ENCODE measurements at regions not wholly inside any gene's neighbourhood (a gene's known extent, or its start where the extent isn't known, plus 50 kb on each side); places are given as distances from the start of the nearest gene placed in this dataset.

DNA sequence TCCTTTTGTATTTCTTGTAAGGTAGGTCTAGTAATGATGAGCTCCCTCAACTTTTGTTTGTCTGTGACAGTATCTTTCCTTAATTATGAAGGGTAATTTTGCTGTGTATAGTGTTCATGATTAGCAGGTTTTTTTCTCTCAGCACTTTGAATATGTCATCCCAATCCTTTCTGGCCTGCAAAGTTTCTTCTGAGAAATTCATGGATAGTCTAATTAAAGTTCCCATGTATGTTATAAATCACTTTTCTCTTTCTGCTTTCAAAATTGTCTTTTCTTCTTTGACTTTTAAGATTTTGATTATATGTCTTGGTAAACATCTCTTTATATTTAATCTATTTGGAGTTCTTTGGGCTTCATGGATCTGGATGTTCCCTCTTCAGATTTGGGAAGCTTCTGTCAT is 54.3 kb upstream of the ZKSCAN2 start:
- no peak for TF ChIP-seq EGR1 (IDR thresholded peaks at IDR 0.05)
- TF ChIP-seq, protein P1, sequence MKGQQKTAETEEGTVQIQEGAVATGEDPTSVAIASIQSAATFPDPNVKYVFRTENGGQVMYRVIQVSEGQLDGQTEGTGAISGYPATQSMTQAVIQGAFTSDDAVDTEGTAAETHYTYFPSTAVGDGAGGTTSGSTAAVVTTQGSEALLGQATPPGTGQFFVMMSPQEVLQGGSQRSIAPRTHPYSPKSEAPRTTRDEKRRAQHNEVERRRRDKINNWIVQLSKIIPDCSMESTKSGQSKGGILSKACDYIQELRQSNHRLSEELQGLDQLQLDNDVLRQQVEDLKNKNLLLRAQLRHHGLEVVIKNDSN (IDR thresholded peaks at IDR 0.05), result no peak

DNA sequence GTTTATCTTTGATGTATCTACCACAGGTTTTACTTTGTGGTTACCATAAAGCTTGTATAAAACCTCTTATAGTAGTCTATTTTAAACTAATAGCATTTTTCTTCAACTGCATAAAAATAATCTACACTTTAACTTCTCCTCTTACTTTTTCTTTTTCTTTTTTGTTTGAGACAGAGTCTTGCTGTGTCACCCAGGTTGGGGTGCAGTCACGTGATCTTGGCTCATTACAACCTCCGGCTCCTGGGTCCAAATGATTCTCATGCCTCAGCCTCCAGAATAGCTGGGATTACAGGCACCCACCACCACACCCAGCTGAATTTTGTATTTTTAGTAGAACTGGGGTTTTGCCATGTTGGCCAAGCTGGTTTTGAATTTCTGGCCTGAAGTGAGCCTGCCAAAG is 53.4 kb upstream of the ZKSCAN2 start:
- TF ChIP-seq EGR1 (IDR thresholded peaks at IDR 0.05), result no peak
- TF ChIP-seq ZBTB7A (IDR thresholded peaks at IDR 0.05; ENCODE audit: low read depth), result no peak
- TF ChIP-seq, protein P2, sequence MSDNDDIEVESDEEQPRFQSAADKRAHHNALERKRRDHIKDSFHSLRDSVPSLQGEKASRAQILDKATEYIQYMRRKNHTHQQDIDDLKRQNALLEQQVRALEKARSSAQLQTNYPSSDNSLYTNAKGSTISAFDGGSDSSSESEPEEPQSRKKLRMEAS (IDR thresholded peaks at IDR 0.05), result no peak
- TF ChIP-seq FOXM1 (IDR thresholded peaks at IDR 0.05; ENCODE audit: borderline replicate concordance, low read depth), result no peak
